Liver (tissue), 3 donors: ENCODE measurements at regions not wholly inside any gene's neighbourhood (a gene's known extent, or its start where the extent isn't known, plus 50 kb on each side); places are given as distances from the start of the nearest gene placed in this dataset.

ENCODE experiments used
- GABPA ChIP-seq, 2 donors: IDR thresholded peaks in 1 of 2; conservative IDR thresholded peaks in 1 of 2; 2 replicates each; pipeline ENCODE4 v1.6.1; 2016; ENCODE audit warnings: antibody characterized with exemption in 2 of 2, mild to moderate bottlenecking in 1 of 2, moderate library complexity in 1 of 2
- NR2F2 ChIP-seq: IDR thresholded peaks from 2 replicates; pipeline ENCODE4 v1.6.1; 2016; ENCODE audit warnings: antibody characterized with exemption
- RAD21 ChIP-seq, 2 donors: IDR thresholded peaks; 2 replicates each; pipeline ENCODE4 v1.6.1; 2016; ENCODE audit warnings: antibody characterized with exemption in 2 of 2, mild to moderate bottlenecking in 2 of 2
- TAF1 ChIP-seq: conservative IDR thresholded peaks from 2 replicates; pipeline ENCODE4 v1.6.1; 2016; ENCODE audit warnings: antibody characterized with exemption, mild to moderate bottlenecking
- YY1 ChIP-seq: IDR thresholded peaks from 2 replicates; pipeline ENCODE4 v1.6.1; 2016; ENCODE audit warnings: antibody characterized with exemption, mild to moderate bottlenecking
- TF ChIP-seq, protein P1 (sequence below): fragments of 150-350 bp; IDR thresholded peaks from 2 replicates; pipeline ENCODE4 v1.5.1; 2017; ENCODE audit warnings: improper control_type of control experiment, low read depth, low read length; ENCODE audit not compliant: missing input control
- TF ChIP-seq, protein P2 (sequence below): IDR thresholded peaks from 2 replicates; pipeline ENCODE4 v1.6.1; 2016; ENCODE audit warnings: antibody characterized with exemption, mild to moderate bottlenecking
- TF ChIP-seq, protein P3 (sequence below): IDR thresholded peaks from 2 replicates; pipeline ENCODE4 v1.6.1; 2016; ENCODE audit warnings: antibody characterized with exemption
- donor health status: healthy.
- donor health status: healthy.

DNA sequence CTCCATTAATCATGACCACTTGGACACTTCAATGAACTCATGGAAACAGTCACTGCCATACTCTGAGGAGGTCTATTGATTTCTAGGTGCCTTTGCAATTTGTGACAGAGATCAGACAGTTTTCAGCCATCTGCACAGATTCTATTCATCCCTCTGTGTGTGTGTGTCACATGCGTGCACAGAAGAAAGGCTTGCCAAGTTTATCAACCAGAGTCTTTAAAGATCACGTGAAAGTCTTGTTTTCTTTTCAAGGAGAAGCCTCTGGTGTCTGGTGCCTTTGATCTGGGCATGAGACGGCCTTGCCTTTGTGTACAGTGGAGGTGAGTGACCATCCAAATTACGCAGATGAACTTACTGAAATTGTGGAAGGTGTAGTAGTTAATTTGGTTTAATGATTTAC, 164.2 kb downstream of the VAPA start:
- TF ChIP-seq, protein P1, sequence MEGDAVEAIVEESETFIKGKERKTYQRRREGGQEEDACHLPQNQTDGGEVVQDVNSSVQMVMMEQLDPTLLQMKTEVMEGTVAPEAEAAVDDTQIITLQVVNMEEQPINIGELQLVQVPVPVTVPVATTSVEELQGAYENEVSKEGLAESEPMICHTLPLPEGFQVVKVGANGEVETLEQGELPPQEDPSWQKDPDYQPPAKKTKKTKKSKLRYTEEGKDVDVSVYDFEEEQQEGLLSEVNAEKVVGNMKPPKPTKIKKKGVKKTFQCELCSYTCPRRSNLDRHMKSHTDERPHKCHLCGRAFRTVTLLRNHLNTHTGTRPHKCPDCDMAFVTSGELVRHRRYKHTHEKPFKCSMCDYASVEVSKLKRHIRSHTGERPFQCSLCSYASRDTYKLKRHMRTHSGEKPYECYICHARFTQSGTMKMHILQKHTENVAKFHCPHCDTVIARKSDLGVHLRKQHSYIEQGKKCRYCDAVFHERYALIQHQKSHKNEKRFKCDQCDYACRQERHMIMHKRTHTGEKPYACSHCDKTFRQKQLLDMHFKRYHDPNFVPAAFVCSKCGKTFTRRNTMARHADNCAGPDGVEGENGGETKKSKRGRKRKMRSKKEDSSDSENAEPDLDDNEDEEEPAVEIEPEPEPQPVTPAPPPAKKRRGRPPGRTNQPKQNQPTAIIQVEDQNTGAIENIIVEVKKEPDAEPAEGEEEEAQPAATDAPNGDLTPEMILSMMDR, result no peak
- no peak for TF ChIP-seq RAD21 (IDR thresholded peaks at IDR 0.05)
- TF ChIP-seq YY1, result no peak
- TF ChIP-seq, protein P2, sequence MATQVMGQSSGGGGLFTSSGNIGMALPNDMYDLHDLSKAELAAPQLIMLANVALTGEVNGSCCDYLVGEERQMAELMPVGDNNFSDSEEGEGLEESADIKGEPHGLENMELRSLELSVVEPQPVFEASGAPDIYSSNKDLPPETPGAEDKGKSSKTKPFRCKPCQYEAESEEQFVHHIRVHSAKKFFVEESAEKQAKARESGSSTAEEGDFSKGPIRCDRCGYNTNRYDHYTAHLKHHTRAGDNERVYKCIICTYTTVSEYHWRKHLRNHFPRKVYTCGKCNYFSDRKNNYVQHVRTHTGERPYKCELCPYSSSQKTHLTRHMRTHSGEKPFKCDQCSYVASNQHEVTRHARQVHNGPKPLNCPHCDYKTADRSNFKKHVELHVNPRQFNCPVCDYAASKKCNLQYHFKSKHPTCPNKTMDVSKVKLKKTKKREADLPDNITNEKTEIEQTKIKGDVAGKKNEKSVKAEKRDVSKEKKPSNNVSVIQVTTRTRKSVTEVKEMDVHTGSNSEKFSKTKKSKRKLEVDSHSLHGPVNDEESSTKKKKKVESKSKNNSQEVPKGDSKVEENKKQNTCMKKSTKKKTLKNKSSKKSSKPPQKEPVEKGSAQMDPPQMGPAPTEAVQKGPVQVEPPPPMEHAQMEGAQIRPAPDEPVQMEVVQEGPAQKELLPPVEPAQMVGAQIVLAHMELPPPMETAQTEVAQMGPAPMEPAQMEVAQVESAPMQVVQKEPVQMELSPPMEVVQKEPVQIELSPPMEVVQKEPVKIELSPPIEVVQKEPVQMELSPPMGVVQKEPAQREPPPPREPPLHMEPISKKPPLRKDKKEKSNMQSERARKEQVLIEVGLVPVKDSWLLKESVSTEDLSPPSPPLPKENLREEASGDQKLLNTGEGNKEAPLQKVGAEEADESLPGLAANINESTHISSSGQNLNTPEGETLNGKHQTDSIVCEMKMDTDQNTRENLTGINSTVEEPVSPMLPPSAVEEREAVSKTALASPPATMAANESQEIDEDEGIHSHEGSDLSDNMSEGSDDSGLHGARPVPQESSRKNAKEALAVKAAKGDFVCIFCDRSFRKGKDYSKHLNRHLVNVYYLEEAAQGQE, result no peak
- no peak for TF ChIP-seq GABPA (IDR thresholded peaks at IDR 0.05 in 1 of 2, conservative IDR thresholded peaks at IDR 0.05 in 1 of 2)
- no peak for TF ChIP-seq TAF1
- TF ChIP-seq, protein P3, sequence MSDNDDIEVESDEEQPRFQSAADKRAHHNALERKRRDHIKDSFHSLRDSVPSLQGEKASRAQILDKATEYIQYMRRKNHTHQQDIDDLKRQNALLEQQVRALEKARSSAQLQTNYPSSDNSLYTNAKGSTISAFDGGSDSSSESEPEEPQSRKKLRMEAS, result no peak
- TF ChIP-seq NR2F2, result no peak
